Thyroid gland (tissue), 4 donors: ENCODE measurements at regions not wholly inside any gene's neighbourhood (a gene's known extent, or its start where the extent isn't known, plus 50 kb on each side); places are given as distances from the start of the nearest gene placed in this dataset.

Experiments used
- CTCF ChIP-seq, 6 experiments: fragments of 200-600 bp in 3 of 6; fragments of 450-650 bp in 3 of 6; sonication (generic) in 3 of 6; IDR thresholded peaks; one replicate each; pipeline ENCODE4 v1.5.1; 2016 to 2019; ENCODE audit warnings: antibody characterized with exemption in 6 of 6, mild to moderate bottlenecking in 2 of 6, inconsistent platforms in 1 of 6, moderate library complexity in 1 of 6
- POLR2A ChIP-seq, 2 donors: fragments of 450-650 bp; IDR thresholded peaks; one replicate each; pipeline ENCODE4 v1.6.1; 2017; ENCODE audit warnings: antibody characterized with exemption in 2 of 2, mild to moderate bottlenecking in 2 of 2, moderate library complexity in 1 of 2

- TF ChIP-seq CTCF (IDR thresholded peaks at IDR 0.05): no peak
- no peak for TF ChIP-seq POLR2A (IDR thresholded peaks at IDR 0.05)
Measured at GRCh38 chr12:92070864-92071445, 74.7 kb downstream of the BTG1 start.
